ENCODE measurements at regions not wholly inside any gene's neighbourhood (a gene's known extent, or its start where the extent isn't known, plus 50 kb on each side); places are given as distances from the start of the nearest gene placed in this dataset.

DNA sequence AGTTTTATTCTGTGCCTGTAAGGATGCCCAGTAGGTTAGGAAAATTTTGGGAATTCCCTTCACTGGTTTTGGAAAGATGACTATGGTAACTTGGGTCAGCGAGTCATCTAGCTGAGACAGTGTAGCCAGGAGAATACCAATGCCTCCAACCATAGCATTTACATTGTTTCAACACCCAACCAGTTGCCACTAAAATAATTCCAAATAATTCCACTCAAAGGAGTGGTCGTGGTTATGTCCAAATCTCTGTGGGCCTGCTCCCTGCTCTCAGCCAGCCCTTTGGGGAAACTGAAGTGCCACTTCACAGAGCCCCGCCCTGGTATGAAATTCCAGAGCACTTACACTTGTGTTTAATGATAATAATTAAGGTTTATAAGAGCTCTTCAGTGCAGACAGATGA, 310.5 kb downstream of the PLK2 start:
- DNase-seq (ENCODE audit: low spot score), result peak; percentile 19

DNA sequence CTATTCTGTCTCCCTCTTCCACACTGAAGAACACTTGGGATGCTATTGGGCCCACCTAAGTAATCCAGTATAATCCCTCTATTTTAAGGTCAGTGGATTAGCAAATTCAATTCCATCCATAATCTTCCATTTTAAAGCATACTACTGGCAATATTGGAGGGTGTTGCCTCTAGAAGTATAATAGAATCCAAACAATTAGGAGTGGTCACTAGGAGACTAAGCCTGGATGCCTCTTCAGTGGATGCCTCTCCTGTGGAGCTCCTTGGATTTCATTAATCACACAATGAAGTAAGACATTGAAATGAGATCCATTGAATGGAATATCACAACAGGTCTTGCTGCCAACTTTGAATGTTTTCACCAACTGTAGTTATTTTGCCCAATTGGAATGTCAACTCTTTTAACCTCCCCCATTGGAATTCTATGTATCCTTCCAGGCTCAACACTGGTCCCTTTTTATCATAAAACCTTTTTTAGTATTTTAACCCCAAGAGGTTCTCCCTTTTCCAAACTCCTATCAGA, 311.6 kb downstream of the PLK2 start:
- DNase-seq (ENCODE audit: low spot score), result no peak

DNA sequence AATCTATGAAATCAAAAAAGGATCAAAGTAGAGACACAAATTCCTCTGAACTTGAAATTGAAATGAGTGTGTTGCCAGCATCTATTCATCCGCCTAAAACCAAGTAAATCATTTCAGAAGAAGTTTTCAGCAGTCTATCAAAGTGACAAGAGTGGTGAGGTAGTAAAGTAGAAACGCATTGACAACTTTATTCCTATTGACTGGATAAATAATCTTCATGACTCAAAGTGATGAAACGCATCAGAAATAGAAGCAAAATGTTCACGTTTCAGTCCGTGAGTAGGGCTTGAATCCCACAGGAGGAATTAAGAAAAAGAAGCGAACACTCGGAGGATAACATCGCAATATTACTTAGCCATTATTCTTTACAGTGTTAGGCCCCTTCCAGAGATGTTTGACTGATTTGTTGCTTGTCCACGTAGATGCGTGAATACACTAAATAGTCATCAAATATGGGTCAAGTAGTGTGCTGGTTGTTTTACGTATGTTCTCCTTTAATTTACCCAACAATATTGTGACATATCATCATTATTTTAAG, 314.4 kb downstream of the PLK2 start:
- DNase-seq (ENCODE audit: low spot score), result no peak

DNA sequence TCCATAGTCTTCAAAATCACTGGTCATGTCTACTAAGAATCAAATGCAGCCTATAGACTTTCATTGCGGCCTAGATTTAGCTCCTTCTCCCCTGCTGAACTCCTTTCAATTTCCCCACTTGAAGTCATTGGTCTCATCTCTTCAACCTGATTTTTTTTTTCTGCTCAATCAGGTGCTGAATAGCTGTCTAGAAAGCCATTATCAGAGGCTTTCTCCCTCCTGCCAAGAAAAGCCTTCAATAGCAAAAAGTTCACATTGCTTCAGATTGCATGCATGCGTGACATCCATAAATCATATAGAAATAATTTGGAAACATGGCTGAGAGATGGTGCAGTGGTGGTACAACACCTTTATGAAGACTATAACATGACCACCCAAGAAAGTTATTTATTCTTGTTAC, 316.2 kb downstream of the PLK2 start:
- DNase-seq (ENCODE audit: low spot score), result no peak

DNA sequence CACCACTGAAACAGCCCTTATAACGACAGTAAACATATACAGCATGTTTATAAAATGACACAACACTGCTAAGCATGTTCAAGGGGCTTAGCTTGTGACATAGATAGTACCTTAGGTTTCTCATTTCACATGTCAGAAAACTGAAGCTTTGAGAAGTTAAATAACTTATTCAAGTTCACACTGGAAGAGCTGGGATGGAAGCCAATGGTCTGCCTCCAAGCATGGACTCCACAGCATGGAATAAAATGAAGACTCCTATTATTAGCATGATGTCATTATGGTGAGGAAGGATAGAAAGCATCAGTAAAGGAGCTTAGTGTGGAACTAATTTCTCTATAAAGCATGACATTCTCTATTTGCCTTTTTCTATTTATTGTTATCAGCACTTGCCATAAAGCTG, 316.7 kb downstream of the PLK2 start:
- DNase-seq (ENCODE audit: low spot score), result no peak

DNA sequence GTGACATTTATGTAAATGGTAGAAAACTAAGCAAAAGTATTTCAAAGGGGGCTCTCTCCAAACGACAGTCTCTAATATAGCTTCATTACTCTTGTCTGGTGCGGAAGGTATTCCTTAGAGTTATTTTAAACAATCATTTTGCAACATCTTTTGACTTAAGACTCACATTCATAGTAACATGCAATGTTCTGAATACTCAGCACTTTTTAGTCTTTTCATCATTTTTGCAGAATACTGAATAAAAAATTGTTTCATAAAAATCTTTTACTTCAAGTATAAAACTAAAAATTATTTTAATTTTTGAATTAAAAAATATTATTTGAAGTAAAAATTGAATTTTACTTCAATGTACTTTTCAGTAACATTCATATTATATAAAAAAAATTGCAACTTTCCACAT, 321.1 kb downstream of the PLK2 start:
- DNase-seq (ENCODE audit: low spot score), result no peak

DNA sequence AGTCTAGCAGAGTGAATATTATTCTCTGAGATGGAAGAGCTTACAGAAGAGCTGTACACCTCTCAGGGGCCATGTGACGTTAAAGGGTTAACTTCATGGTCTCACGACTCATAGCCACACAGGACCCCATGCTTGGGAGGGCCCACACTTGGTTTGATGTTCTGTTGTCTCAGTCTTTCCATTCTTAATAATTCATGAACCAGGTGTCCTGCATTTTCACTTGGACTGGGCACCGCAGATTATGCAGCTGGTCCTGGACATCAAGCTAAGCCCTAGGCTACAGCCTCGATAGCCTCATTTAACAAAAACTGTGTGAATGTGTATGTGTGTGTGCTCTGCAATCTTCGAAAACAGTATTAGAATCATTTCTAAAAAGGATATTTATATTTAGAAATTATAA, 323.5 kb downstream of the PLK2 start:
- DNase-seq (ENCODE audit: low spot score), result no peak

DNA sequence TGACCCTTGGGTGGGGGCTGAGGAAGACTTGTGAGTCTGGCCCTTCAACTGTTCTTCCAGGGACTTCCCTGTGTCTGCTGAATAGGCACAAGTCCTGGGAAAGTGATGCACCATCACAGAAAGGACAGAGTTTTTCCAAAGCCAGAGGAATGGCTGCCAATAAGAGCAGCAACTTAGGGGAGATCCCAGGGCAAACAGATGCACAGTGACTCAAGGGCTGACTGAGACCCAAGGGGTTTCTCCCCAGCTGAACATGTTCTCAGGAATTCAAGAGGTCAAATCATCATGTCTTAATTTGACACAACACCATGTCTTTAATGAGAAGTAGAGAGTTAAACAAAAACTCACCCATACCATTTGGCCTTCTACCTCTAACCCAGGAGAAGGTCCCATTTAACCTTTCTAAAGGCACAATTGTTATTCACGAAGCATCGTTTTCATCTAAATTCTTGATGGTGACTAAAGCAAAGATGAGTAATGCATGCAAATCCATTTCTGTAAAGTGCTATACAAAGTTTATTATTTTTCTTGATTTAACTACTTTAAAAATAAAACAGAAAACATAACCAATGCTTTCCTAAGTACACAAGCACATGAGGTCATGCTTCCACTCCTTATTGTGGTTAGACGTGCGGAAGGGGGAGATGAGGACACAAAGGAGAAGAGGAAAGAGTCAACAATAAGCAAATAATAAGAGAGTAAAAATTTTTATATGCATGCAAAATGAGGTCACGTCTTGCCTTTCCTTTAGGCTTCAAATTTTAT, 324.1 kb downstream of the PLK2 start:
- no peak for DNase-seq (ENCODE audit: low spot score)

DNA sequence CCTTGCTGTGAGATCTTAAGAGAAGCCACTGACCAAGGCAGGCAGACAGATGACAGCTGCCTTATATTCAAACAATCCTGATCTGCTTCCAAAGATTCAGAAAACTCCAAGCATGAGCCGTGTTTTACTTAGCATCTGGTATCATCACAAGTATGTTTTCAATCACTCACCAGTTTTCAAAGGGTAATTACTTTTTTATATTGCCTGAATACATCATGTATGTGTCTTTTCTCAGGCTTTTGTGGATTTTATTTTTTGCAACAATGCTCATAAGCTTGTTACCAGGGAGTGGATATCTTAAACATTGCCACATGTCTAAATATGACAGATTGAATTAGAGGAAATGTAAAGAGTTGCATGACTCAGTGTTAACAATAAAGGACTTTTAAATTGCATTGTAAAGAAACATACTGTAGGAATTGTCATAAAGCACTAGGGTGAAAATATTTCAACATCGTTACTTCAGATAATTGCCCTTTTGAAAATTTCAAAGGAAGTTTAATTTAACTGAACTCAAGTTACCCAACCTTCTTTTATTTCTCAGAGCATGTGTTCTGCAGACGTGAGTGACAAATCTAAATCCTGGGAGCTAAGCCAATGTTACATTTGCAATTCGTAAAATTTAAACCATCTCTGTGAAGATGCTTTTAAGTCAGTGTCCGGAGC, 326.1 kb downstream of the PLK2 start:
- DNase-seq (ENCODE audit: low spot score), result no peak

DNA sequence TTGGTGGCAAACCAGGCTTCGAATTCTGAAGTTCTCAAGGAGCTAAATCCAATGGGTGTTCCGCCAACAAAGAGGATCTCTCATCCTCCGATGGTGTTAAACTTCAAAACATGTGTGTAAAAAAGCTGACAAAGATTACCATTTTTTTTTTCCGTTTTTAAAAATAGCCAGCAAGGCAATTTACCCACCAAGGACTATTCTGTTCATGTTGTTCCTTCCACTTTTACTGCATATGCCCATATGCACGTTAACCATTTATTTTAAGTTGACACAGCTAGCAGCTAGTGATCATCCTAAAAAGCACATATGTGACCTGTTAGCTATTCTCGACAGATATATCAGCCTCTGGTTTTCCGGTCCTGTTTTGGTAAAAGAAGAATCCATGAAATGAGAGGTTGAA, 326.7 kb downstream of the PLK2 start:
- DNase-seq (ENCODE audit: low spot score), result no peak

DNA sequence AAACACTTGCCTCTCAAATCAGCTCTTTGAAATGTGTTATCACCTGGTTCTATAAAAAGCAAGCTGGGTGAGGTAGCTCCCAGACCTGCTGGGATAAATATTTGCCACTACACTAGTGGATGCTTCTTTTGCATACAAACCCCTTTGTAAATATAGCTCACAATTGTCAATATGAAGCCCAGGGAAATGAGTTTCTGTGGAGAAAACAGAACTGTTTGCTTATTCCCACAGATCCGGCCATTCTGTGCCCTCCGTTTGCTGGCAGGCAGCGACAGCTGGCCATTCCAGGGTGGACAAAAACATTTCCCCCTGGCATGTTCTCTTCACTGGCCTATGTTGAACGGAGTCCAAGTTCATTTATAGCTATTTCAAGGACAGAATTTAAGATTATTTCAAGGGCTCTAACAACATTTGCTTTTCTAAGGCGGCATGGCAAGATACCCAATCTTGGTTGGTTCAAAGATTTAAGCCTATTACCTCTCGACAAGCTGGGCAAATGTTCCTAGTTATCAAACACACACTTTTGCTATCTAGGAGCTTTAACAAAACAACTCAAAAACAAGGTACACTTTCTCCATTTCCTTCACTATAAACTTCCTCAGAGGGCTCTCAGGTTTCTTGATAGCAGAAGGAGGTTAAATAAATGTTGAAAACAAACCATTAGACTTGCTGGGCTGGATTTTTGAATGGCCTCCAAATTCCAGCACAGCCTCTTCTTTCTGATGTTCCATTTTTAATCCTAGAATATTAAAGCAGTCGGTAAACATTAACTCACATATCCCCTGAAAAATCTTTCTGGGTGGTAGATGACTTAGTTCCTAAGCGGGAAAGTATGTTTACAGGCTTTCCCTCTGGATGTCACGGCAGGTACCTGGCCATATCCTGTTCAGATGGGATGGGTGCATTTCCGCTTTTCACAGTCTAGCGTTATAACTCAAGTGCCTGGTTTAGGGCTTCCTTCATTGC, 332.3 kb downstream of the PLK2 start:
- no peak for DNase-seq (ENCODE audit: low spot score)

DNA sequence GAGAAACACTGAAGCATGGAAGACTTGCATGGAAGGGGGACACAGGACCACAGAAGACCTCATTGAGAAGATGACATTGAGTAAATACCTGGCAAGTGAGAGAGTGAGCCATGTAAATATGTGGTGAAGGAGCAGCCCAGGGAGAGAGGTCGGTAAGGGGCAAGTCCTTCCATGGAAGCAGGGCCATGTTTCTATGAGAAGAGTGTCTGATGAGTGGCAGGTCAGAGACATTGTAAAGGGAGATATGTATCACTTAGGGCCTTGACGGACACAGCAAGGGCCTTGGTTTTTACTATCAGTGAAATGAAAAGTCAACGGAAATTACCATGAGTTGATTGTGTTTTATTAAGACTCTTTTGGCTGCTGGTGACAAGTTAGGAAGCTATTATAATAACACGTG, 336.4 kb downstream of the PLK2 start:
- no peak for DNase-seq (ENCODE audit: low spot score)

DNA sequence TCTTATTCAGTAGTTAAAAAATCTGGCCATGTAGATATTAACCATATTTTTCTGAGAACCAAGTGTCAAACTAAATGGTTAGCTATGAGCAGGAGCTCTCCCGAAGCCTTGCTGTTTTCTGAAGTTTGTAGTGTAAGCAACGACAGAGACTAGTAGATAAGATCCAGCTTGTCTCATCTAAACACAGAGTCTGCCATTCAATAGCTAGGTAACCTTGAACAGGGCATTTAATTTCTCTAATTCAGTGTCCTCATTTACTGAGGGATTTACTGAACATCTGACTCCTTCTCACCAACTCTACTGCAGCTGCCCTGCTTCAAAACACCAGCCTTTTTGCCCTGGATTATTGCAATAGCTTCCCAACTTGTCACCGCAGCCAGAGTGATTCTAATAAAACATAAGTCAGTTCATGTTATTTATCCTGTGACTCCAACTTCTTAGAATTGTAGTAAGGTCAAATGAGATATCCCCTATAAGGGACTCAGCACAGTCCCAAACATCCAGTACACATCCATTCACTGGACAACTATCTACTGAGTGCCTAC, 337.0 kb downstream of the PLK2 start:
- no peak for DNase-seq (ENCODE audit: low spot score)

DNA sequence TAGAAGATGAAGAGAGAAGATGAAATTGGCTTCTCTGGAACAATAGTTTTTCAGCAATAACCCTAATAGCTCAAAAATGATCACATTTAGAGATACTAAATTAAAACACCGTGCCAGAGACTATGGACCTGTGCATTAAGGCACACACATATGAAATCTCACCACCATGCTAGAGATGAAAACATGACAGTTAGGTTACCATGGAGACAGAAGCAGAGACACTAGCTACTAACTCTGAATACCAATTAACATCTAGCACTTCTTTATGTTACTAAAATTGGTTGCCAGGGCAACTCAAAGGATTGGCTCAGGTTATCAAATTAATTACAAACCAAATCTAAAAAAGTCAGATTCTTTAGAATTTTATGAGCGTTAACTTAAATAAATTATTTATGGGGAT, 337.7 kb downstream of the PLK2 start:
- no peak for DNase-seq (ENCODE audit: low spot score)

DNA sequence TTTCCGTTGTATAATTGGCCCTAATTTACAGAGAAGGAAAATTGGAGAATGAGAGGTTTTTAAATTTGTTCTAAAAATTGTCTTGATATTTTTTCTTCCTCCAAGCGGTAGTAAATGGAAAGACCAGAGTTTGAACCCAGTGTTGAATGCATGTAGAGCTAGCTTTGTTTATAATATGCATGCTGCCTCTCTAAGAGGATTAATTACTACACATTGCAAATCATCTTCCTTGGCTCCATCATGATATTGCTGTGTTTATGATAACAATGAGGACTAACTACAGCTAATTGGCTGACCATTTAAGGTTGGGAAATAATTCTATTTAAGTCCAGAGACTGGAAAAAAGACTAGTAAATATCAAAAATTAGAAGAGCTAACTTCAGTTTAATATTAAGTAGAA, 338.5 kb downstream of the PLK2 start:
- DNase-seq (ENCODE audit: low spot score), result no peak

DNA sequence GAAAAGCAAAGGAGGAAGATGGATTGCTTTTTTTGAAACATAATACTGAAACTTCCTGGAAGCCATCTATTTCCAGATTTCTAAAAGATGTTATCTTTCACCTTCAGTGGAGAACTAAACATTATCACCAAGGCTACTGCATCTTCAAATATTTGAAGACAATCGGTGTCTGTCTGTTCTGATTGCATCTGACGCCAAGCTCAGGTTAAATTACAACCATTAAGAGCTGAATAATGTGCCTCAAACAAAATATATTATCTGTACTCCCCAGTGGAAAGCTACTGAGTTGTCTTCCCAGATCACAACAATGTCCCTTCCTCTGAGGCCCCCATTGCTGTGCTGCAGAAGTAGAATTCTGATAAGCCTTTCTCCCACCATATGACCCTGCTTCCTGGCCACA, 342.3 kb downstream of the PLK2 start:
- no peak for DNase-seq (ENCODE audit: low spot score)

DNA sequence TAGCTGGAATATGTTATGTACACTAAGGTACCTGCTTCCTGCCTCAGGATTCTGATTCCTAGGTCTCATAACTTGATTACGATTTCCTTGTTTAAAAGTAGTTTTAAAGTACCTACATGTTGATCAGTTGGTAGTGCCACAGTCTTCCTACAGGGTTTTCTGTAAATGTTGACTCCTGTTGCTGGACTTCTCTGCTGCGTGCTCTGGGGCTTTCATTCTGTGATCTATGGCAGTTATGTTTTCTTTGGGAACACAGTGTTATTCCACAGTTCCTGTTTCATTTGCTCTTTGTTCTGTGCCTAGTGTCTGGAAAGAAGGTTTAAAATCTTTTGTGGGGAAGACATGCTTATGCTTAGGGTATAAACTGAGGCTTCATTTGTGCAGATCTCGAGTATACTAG, 343.5 kb downstream of the PLK2 start:
- DNase-seq (ENCODE audit: low spot score), result no peak

DNA sequence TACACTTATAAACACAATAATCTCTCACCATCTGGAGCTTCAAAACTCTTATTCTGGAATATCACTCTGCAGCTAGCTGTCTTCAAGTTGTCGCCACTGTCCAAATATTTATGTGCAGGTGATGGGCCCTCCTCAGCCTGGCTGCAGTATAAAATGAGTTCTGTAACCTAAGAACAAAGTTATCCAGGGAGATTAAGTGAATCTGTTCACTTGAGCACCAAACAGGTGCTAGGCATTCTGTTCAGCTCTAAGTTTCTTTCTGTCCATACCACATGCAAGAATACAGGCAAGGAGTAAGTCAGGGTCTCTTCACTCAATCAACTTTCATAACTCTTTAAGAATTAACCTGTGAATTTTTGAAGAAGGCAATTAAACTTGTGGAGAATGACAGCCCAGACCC, 344.1 kb downstream of the PLK2 start:
- DNase-seq (ENCODE audit: low spot score), result no peak

DNA sequence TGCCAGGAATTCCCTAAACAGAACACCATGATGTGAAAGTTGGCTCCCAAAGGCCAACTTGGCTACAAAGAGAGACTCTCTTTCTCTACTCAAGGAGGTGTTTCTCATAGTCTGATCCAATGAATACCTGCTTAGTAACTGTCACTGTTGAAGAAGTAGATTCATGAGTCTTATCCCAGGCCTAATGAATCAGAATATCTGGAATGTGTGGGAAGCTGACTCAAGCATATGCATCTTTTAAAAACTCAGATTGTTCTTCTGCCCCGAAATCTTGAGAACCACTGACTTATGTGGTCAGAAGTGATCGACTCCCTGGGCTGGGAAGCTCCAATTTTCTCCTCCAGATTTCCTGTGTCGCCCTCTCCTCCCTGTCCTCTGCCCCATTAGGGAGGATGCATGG, 345.6 kb downstream of the PLK2 start:
- no peak for DNase-seq (ENCODE audit: low spot score)

DNA sequence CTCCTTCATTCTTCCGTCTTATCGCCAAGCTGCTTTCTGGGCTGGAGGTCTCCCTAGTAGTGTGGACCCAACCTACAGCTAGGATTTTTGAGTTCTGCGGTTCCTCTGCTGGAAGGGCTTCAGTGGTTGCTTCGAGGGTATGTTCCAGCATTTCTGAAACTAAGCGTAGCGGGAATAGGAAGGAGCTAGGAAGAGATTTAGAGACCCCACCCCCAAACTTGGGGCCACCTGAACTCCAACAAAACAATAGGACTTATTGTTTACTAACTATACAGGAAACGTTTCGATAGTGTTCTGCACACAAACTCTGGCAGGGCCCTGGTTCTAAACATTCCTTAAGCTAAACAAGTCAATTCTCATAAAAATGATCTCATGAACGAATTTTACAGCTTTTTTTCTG, 346.7 kb downstream of the PLK2 start:
- DNase-seq (ENCODE audit: low spot score), result no peak

DNA sequence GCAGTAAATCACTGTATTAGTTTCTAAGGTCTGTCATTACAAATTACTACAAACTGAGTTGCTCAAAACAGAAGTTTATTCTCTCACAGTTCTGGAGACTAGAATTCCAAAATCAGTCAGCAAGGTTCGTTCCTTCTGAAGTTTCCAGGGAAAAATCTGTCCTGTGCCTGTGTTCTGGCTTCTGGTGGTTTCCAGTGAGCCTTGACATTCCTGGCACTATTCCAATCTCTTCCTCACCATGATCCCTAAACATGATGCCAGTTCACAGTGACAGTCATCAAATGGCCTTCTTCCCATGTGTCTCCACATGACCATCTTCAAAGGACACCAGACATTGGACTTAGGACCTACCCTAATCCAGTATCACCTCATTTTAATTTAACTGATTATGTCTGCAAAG, 351.4 kb downstream of the PLK2 start:
- no peak for DNase-seq (ENCODE audit: low spot score)

DNA sequence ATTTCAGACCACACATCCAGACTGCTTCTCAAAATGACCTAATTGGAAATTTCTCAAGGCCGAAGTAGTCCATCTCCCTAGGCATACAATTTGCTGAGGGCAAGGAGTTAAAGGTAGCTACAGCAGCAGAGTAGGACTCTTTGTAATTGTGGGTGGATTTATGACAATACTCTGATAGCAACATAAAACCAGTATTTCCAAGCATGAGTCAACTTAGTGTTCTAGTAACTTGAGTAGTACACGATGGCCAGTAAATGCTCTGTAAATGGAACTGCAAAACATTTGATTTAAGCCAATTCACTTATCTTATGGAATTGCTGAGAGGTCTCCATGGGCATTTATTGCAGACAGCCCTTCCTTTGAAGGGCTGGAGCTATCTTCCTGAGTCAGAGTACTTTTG, 352.2 kb downstream of the PLK2 start:
- no peak for DNase-seq (ENCODE audit: low spot score)

All from SW480 (cell line).